Spleen (tissue), 11 donors: ENCODE measurements at regions not wholly inside any gene's neighbourhood (a gene's known extent, or its start where the extent isn't known, plus 50 kb on each side); places are given as distances from the start of the nearest gene placed in this dataset.

Experiments
- DNase-seq: peaks from one replicate; pipeline ENCODE4 v3.0.0-alpha.2; 2020
- H3K27ac ChIP-seq, 8 donors: fragments of 200-600 bp; sonication (generic) in 7 of 8; 1 replicate in 4 of 8; 2 replicates in 4 of 8; pipeline versions ENCODE4 v1.5.0 to v1.8.0; 2016 to 2021; ENCODE audit warnings: inconsistent platforms in 4 of 8, mild to moderate bottlenecking in 4 of 8, moderate library complexity in 1 of 8
- H3K27me3 ChIP-seq, 7 donors: fragments of 200-600 bp; sonication (generic) in 6 of 7; replicated peaks in 1 of 7; 1 replicate in 4 of 7; 2 replicates in 3 of 7; pipeline versions ENCODE4 v1.5.0 to v1.8.0; 2016 to 2021; ENCODE audit warnings: inconsistent platforms in 3 of 7, mild to moderate bottlenecking in 1 of 7
- H3K36me3 ChIP-seq, 6 donors: fragments of 200-600 bp; sonication (generic) in 5 of 6; 1 replicate in 4 of 6; 2 replicates in 2 of 6; pipeline versions ENCODE4 v1.5.0 to v1.8.0; 2016 to 2021; ENCODE audit warnings: inconsistent platforms in 2 of 6
- H3K4me1 ChIP-seq, 6 donors: fragments of 200-600 bp; sonication (generic) in 5 of 6; 1 replicate in 3 of 6; 2 replicates in 3 of 6; pipeline versions ENCODE4 v1.5.0 to v1.8.0; 2016 to 2021; ENCODE audit warnings: inconsistent platforms in 3 of 6
- H3K4me3 ChIP-seq, 8 donors: fragments of 200-600 bp; sonication (generic) in 7 of 8; 1 replicate in 4 of 8; 2 replicates in 4 of 8; pipeline versions ENCODE4 v1.5.0 to v1.8.0; 2016 to 2021; ENCODE audit warnings: inconsistent platforms in 4 of 8, mild to moderate bottlenecking in 4 of 8, moderate library complexity in 2 of 8
- H3K9me3 ChIP-seq, 8 donors: fragments of 200-600 bp; sonication (generic) in 7 of 8; 1 replicate in 4 of 8; 2 replicates in 4 of 8; pipeline versions ENCODE4 v1.5.0 to v1.8.0; 2016 to 2021; ENCODE audit warnings: inconsistent platforms in 4 of 8
- POLR2A ChIP-seq, 3 donors: fragments of 450-650 bp; IDR thresholded peaks; one replicate each; pipeline ENCODE4 v1.5.1; 2017; ENCODE audit warnings: antibody characterized with exemption in 3 of 3, mild to moderate bottlenecking in 1 of 3
- POLR2AphosphoS5 ChIP-seq, 3 donors: sonication (generic); formaldehyde crosslinking; IDR thresholded peaks; one replicate each; pipeline ENCODE4 v1.5.1; 2017; ENCODE audit warnings: antibody characterized with exemption in 3 of 3
- whole genome bisulfite sequencing, 5 donors: extraction: QIAGEN DNeasy Blood & Tissue Kit in 3 of 5; methylation state at CpG; one replicate each; pipeline versions ENCODE4 v1.1.5 to v1.1.7; 2013 to 2018; 5-methylcytosine and 5-hydroxymethylcytosine counted together
- intact Hi-C: fragments of 100-400 bp; cut with DNase I; formaldehyde crosslinking; loops from one replicate; pipeline ENCODE4 v1.15.0; 2023; ENCODE audit warnings: low total_unique reads
- TF ChIP-seq, protein P1 (sequence below), 11 experiments: fragments of 200-600 bp in 7 of 11; fragments of 450-650 bp in 4 of 11; sonication (generic) in 4 of 11; IDR thresholded peaks in 8 of 11; conservative IDR thresholded peaks in 3 of 11; 1 replicate in 7 of 11; 2 replicates in 4 of 11; pipeline versions ENCODE4 v1.4.0 to v1.8.0; 2016 to 2021; ENCODE audit warnings: antibody characterized with exemption in 11 of 11, inconsistent platforms in 4 of 11, mild to moderate bottlenecking in 1 of 11
- donor health status: healthy with polysubstance abuse.
- donor health status: DM: no; HTN: no; CAD: no; lungs with moderate emphysema.
- donor health status: DM: no; HTN: no; CAD: no.
- donor health status: Bipolar disorder and iron deficiency.
- donor health status: healthy.
- donor health status: DM: no; HTN: no; CAD: no.
- donor health status: DM: yes; HTN: yes; CAD: no.

- Histone ChIP-seq H3K27ac (peak overlapping the region in 5 of 8 donors; percentile 7 to 92 (median 86)), H3K36me3 (no peaks in the 10 kb centered on the region), H3K9me3 (no peaks in the 10 kb centered on the region), H3K27me3 (no peaks in the 10 kb centered on the region), H3K4me1 (peaks cover 24 to 79% (median 62%) of the 10 kb centered on the region in 6 donors), H3K4me3 (no peak overlapping the region)
- TF ChIP-seq, protein P1, sequence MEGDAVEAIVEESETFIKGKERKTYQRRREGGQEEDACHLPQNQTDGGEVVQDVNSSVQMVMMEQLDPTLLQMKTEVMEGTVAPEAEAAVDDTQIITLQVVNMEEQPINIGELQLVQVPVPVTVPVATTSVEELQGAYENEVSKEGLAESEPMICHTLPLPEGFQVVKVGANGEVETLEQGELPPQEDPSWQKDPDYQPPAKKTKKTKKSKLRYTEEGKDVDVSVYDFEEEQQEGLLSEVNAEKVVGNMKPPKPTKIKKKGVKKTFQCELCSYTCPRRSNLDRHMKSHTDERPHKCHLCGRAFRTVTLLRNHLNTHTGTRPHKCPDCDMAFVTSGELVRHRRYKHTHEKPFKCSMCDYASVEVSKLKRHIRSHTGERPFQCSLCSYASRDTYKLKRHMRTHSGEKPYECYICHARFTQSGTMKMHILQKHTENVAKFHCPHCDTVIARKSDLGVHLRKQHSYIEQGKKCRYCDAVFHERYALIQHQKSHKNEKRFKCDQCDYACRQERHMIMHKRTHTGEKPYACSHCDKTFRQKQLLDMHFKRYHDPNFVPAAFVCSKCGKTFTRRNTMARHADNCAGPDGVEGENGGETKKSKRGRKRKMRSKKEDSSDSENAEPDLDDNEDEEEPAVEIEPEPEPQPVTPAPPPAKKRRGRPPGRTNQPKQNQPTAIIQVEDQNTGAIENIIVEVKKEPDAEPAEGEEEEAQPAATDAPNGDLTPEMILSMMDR (IDR thresholded peaks at IDR 0.05 in 8 of 11, conservative IDR thresholded peaks at IDR 0.05 in 3 of 11), result no peak
- TF ChIP-seq POLR2AphosphoS5 (IDR thresholded peaks at IDR 0.05) (no peak), POLR2A (IDR thresholded peaks at IDR 0.05) (no peak)
- intact Hi-C loops, result no loop called here
- no peak for DNase-seq
These were observed 53.9 kb upstream of the TNFAIP8 start for GRCh38 chr5:119301906-119302305.

- intact Hi-C loops, result no loop called here
- WGBS, 5 donors, result 78 to 90% (median 86%) methylated on average over 3 of the region's 3 CpGs
These were observed 53.4 kb upstream of the TNFAIP8 start for GRCh38 chr5:119302449-119302848.

DNA sequence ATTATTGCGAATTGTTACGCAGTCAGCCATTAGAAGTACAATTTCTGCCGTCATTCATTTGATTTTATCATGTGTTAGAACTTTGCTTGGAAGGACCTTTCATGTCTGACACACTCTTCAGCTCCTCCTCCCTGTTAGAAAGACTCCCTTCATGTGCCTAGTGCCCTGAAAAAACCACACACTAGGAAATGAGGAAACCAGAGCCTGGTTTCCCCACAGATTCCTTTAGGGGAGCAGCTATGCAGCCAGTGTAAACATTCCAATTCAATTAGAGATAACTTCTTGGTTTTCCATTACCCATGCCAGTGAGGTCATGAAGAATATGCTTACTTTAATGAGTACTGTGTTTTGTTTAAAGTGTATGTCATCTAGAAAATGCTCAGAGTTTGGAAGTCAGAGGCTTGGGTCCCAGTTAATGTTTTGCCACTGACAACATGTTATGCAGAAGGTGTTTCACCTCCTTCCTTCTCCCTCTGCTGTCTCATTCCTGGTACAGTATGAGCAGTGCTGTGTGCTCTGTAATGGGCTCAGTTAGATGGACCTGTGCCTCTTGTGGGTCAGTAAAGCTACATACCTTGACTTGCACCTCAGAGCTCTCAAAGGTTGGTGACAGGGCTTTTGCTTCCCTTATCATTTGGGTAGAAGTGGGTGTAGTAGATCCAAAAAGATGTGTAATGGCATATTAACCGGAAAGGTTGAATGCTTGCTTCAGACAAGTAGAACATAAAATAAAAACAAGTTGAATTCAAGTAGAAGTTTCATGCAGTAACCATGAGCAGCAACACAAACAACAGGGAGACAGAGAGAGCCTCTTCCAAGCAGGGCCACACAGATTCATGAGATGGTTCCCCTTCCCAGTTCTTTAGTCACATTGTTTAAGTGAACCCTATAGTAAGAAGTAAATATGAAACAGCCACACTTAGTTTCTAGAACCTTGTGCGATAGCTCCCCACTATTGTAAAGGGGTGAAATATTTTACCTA, 52.6 kb upstream of the TNFAIP8 start:
- Histone ChIP-seq H3K27ac (peak overlapping the region in 7 of 8 donors; percentile 3 to 92 (median 49)), H3K4me1 (peaks cover 35 to 92% (median 74%) of the 10 kb centered on the region in 6 donors), H3K4me3 (no peak overlapping the region), H3K27me3 (no peaks in the 10 kb centered on the region), H3K9me3 (no peaks in the 10 kb centered on the region), H3K36me3 (no peaks in the 10 kb centered on the region)
- intact Hi-C loops, result no loop called here
- no peak for TF ChIP-seq POLR2AphosphoS5 (IDR thresholded peaks at IDR 0.05)
- TF ChIP-seq, protein P1 (IDR thresholded peaks at IDR 0.05 in 8 of 11, conservative IDR thresholded peaks at IDR 0.05 in 3 of 11), result no peak
- no peak for DNase-seq
- 62 to 75% (median 73%) methylated on average over 5 of the region's 5 CpGs for WGBS, 5 donors

More at GRCh38 chr5:119302449-119302848, 53.4 kb upstream of the TNFAIP8 start:
- H3K4me1 ChIP-seq, result peaks cover 29 to 84% (median 67%) of the 10 kb centered on the region in 6 donors
- no peak for DNase-seq
- no peak overlapping the region for H3K4me3 ChIP-seq
- no peaks in the 10 kb centered on the region for H3K36me3 ChIP-seq
- TF ChIP-seq POLR2A (IDR thresholded peaks at IDR 0.05) (no peak), POLR2AphosphoS5 (IDR thresholded peaks at IDR 0.05) (no peak)
- TF ChIP-seq, protein P1 (IDR thresholded peaks at IDR 0.05 in 8 of 11, conservative IDR thresholded peaks at IDR 0.05 in 3 of 11), result no peak
- H3K27ac ChIP-seq, result peak overlapping the region in 6 of 8 donors; percentile 7 to 92 (median 53)
- H3K27me3 ChIP-seq, result no peaks in the 10 kb centered on the region
- H3K9me3 ChIP-seq, result no peaks in the 10 kb centered on the region
